ENCODE measurements at regions not wholly inside any gene's neighbourhood (a gene's known extent, or its start where the extent isn't known, plus 50 kb on each side); places are given as distances from the start of the nearest gene placed in this dataset.
"Not testable (repeated sequence)": the region's sequence is repeated elsewhere in the genome, so short reads cannot be mapped to it uniquely, and the experiment has no call there.

GRCh38 chr1:101114128-101114527, 88.5 kb upstream of the DPH5 start:
- TF ChIP-seq, protein P1, sequence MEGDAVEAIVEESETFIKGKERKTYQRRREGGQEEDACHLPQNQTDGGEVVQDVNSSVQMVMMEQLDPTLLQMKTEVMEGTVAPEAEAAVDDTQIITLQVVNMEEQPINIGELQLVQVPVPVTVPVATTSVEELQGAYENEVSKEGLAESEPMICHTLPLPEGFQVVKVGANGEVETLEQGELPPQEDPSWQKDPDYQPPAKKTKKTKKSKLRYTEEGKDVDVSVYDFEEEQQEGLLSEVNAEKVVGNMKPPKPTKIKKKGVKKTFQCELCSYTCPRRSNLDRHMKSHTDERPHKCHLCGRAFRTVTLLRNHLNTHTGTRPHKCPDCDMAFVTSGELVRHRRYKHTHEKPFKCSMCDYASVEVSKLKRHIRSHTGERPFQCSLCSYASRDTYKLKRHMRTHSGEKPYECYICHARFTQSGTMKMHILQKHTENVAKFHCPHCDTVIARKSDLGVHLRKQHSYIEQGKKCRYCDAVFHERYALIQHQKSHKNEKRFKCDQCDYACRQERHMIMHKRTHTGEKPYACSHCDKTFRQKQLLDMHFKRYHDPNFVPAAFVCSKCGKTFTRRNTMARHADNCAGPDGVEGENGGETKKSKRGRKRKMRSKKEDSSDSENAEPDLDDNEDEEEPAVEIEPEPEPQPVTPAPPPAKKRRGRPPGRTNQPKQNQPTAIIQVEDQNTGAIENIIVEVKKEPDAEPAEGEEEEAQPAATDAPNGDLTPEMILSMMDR (IDR thresholded peaks at IDR 0.05): not testable (repeated sequence)
- TF ChIP-seq POLR2A (IDR thresholded peaks at IDR 0.05): not testable (repeated sequence)
